HepG2 (cell line): ENCODE measurements at regions not wholly inside any gene's neighbourhood (a gene's known extent, or its start where the extent isn't known, plus 50 kb on each side); places are given as distances from the start of the nearest gene placed in this dataset.

Experiments used
- ATAC-seq: fragments of 200-7000 bp; cut with Tn5 transposase; 3 replicates; pipeline ENCODE4 v1.9.1; 2020; ENCODE audit warnings: mild to moderate bottlenecking, moderate library complexity
- BruUV-seq: library from RNA; stranded (reverse); fragments of 400-500 nt; replicated peaks from 2 replicates; lab custom pipeline; 2021; lab: Mats Ljungman, UMichigan
- CTCF ChIA-PET: fragments of 300-600 bp; formaldehyde crosslinking; extraction: SDS; loops from one replicate; lab custom pipeline; 2021; ENCODE audit warnings: low total read pairs, inconsistent platforms, low intra/inter-chr PET ratio; lab: Yijun Ruan, JAX
- POLR2A ChIA-PET: fragments of 350-600 bp; sonication (Branson Sonifier 250); formaldehyde crosslinking; loops from one replicate; lab custom pipeline; 2020; ENCODE audit warnings: antibody characterized with exemption, inconsistent platforms; lab: Yijun Ruan, JAX
- DNase-seq: peaks from one replicate; pipeline ENCODE4 v3.0.0-alpha.2; 2015; ENCODE audit warnings: low spot score
- FAIRE-seq: peaks from 3 replicates; lab custom pipeline; 2011; peaks lifted over from hg19 to GRCh38; lab: Jason Lieb, UNC
- H2AFZ ChIP-seq: one replicate; pipeline ENCODE4 v1.6.1; 2011; ENCODE audit warnings: low read length, inconsistent platforms
- H3K27ac ChIP-seq: fragments of 300-600 bp; 3 replicates; pipeline ENCODE4 v1.8.0; 2011; ENCODE audit warnings: mixed run types, mild to moderate bottlenecking, mixed read lengths, low read length, inconsistent platforms; ENCODE audit not compliant: insufficient read depth; ENCODE audit errors: extremely low read length
- H3K27me3 ChIP-seq, 2 experiments: fragments of 200-600 bp in 1 of 2; 2 replicates in 1 of 2; 3 replicates in 1 of 2; pipeline versions ENCODE4 v1.6.0 to v1.8.0; 2011; ENCODE audit warnings: low read length in 2 of 2, mild to moderate bottlenecking in 2 of 2, moderate library complexity in 2 of 2, inconsistent platforms in 1 of 2; ENCODE audit not compliant: insufficient read depth in 2 of 2, control insufficient read depth in 1 of 2
- H3K36me3 ChIP-seq, 2 experiments: fragments of 200-600 bp in 1 of 2; replicated peaks in 1 of 2; 2 replicates in 1 of 2; 3 replicates in 1 of 2; pipeline versions ENCODE4 v1.5.1 to v1.8.0; 2011; ENCODE audit warnings: low read length in 2 of 2, inconsistent platforms in 1 of 2; ENCODE audit not compliant: insufficient read depth in 2 of 2, control insufficient read depth in 1 of 2
- H3K4me1 ChIP-seq: 2 replicates; pipeline ENCODE4 v1.5.1; 2012; ENCODE audit warnings: low read length, inconsistent platforms; ENCODE audit not compliant: insufficient read depth
- H3K4me2 ChIP-seq: 2 replicates; pipeline ENCODE4 v1.6.0; 2011; ENCODE audit warnings: low read depth, low read length, inconsistent platforms
- H3K4me3 ChIP-seq, 3 experiments: fragments of 200-600 bp in 1 of 3; sonication (generic), shearing (Covaris generic) in 1 of 3; replicated peaks in 1 of 3; 2 replicates each; pipeline ENCODE4 v1.5.1; 2011 to 2016; ENCODE audit warnings: low read length in 3 of 3, inconsistent platforms in 2 of 3, low read depth in 2 of 3, mild to moderate bottlenecking in 2 of 3, control low read depth in 1 of 3, mixed read lengths in 1 of 3; ENCODE audit not compliant: insufficient read depth in 1 of 3
- H3K79me2 ChIP-seq: one replicate; pipeline ENCODE4 v1.6.1; 2011; ENCODE audit warnings: low read length, inconsistent platforms; ENCODE audit not compliant: insufficient read depth
- H3K9ac ChIP-seq: 2 replicates; pipeline ENCODE4 v1.6.0; 2011; ENCODE audit warnings: mild to moderate bottlenecking, low read depth, low read length, inconsistent platforms; ENCODE audit not compliant: insufficient read depth
- H3K9me3 ChIP-seq: 2 replicates; pipeline ENCODE4 v1.5.1; 2012; ENCODE audit warnings: mild to moderate bottlenecking, low read length
- H4K20me1 ChIP-seq: 2 replicates; pipeline ENCODE4 v1.6.0; 2011; ENCODE audit warnings: inconsistent platforms, mild to moderate bottlenecking, low read length, moderate library complexity; ENCODE audit not compliant: insufficient read depth
- ASH2L ChIP-seq: fragments of 300-600, 200-600 bp; sonication (generic); IDR thresholded peaks from 2 replicates; pipeline ENCODE4 v1.7.0; 2017; ENCODE audit warnings: low read depth, mild to moderate bottlenecking, moderate library complexity, mixed read lengths, low read length; ENCODE audit not compliant: insufficient read length
- JUN ChIP-seq: sonication (generic); formaldehyde crosslinking; IDR thresholded peaks from 2 replicates; pipeline ENCODE4 v1.4.0; 2020; ENCODE audit warnings: mild to moderate bottlenecking, missing genetic modification reagents
- MED1 ChIP-seq: sonication (generic); formaldehyde crosslinking; IDR thresholded peaks from 2 replicates; pipeline ENCODE4 v1.4.0; 2020; ENCODE audit warnings: missing genetic modification reagents
- MED8 ChIP-seq: sonication (generic); formaldehyde crosslinking; IDR thresholded peaks from 2 replicates; pipeline ENCODE4 v1.8.1; 2023; ENCODE audit warnings: mild to moderate bottlenecking, missing genetic modification reagents; ENCODE audit not compliant: insufficient replicate concordance
- MNT ChIP-seq: fragments of 450-650 bp; IDR thresholded peaks from 2 replicates; pipeline ENCODE4 v1.6.1; 2016
- NAIF1 ChIP-seq: sonication (generic); formaldehyde crosslinking; IDR thresholded peaks from 2 replicates; pipeline ENCODE4 v1.5.0; 2020; ENCODE audit warnings: mild to moderate bottlenecking, missing genetic modification reagents, borderline replicate concordance
- NCOR1 ChIP-seq: fragments of 200-600 bp; sonication (generic); IDR thresholded peaks from 2 replicates; pipeline ENCODE4 v1.7.0; 2017; ENCODE audit warnings: antibody characterized with exemption, low read length, borderline replicate concordance
- NR2F1 ChIP-seq, 2 experiments: fragments of 450-650 bp in 1 of 2; formaldehyde crosslinking in 1 of 2; IDR thresholded peaks; 2 replicates each; pipeline versions ENCODE4 v1.5.0 to v1.6.1; 2016 to 2020; ENCODE audit warnings: mild to moderate bottlenecking in 1 of 2, missing compliant biosample characterization in 1 of 2, missing genetic modification reagents in 1 of 2, moderate library complexity in 1 of 2
- PAWR ChIP-seq: sonication (generic); formaldehyde crosslinking; IDR thresholded peaks from 2 replicates; pipeline ENCODE4 v1.4.0; 2020; ENCODE audit warnings: missing genetic modification reagents, mild to moderate bottlenecking, borderline replicate concordance
- RBM22 ChIP-seq: fragments of 200-400 bp; formaldehyde crosslinking; optimal IDR thresholded peaks from 2 replicates; pipeline ENCODE3; 2017; ENCODE audit warnings: mild to moderate bottlenecking, low read length, moderate library complexity
- SETDB1 ChIP-seq: sonication (generic); formaldehyde crosslinking; IDR thresholded peaks from 2 replicates; pipeline ENCODE4 v1.5.1; 2020; ENCODE audit warnings: missing genetic modification reagents, mild to moderate bottlenecking, borderline replicate concordance
- THRA ChIP-seq: sonication (generic); formaldehyde crosslinking; IDR thresholded peaks from 2 replicates; pipeline ENCODE4 v1.4.0; 2020; ENCODE audit warnings: missing genetic modification reagents, borderline replicate concordance
- ZNF275 ChIP-seq: sonication (generic); formaldehyde crosslinking; IDR thresholded peaks from 2 replicates; pipeline ENCODE4 v1.8.0; 2022; ENCODE audit warnings: missing genetic modification reagents, mild to moderate bottlenecking, inconsistent platforms, borderline replicate concordance
- ZNF282 ChIP-seq: fragments of 450-650 bp; IDR thresholded peaks from 2 replicates; pipeline ENCODE4 v1.6.1; 2018; ENCODE audit not compliant: partially characterized antibody
- ZNF414 ChIP-seq: sonication (generic); formaldehyde crosslinking; IDR thresholded peaks from 2 replicates; pipeline ENCODE4 v1.5.0; 2020; ENCODE audit warnings: missing genetic modification reagents
- ZNF7 ChIP-seq: IDR thresholded peaks from 2 replicates; pipeline ENCODE4 v1.6.1; 2016; ENCODE audit warnings: missing biosample characterization, missing genetic modification reagents
- WGBS: methylation state at CpG from one replicate; pipeline ENCODE4 v1.1.6; 2017; ENCODE audit warnings: low lambda C conversion rate; 5-methylcytosine and 5-hydroxymethylcytosine counted together
- in situ Hi-C: cut with HindIII; loops from 2 replicates; pipeline ENCODE4 v1.10.0; 2017; ENCODE audit warnings: low pct_unique_long_range_greater_than_20kb; ENCODE audit not compliant: extremely low pct_ligation_motif_present
- intact Hi-C: fragments of 100-400 bp; cut with micrococcal nuclease; formaldehyde crosslinking; loops from one replicate; pipeline ENCODE4 v1.10.0; 2022; ENCODE audit not compliant: unreplicated experiment

GRCh38 chr6:3573670-3574069, 116.8 kb upstream of the SLC22A23 start:
- Histone ChIP-seq H3K79me2 (no peaks in the 10 kb centered on the region), H3K9ac (no peak overlapping the region), H3K9me3 (no peaks in the 10 kb centered on the region), H3K27ac (no peak overlapping the region), H3K4me3 (no peak overlapping the region), H3K36me3 (no peaks in the 10 kb centered on the region), H3K4me2 (no peak overlapping the region), H3K27me3 (peaks cover 3 to 59% of the 10 kb centered on the region in 2 experiments; a peak in 4 of 5 replicates), H3K4me1 (0 out of 2 replicates have a peak, but pooled peaks cover 4% of the 10 kb centered on the region), H4K20me1 (no peaks in the 10 kb centered on the region), H2AFZ (no peak overlapping the region)
- intact Hi-C loops (no loop called here), in situ Hi-C loops (no loop called here)
- ATAC-seq (no peak), DNase-seq (no peak), FAIRE-seq (no peak)
- no TSS peak for BruUV-seq
- 11% methylated on average over 3 of the region's 3 CpGs for WGBS
- CTCF ChIA-PET: no interaction called here
- POLR2A ChIA-PET: no interaction called here
- TF ChIP-seq MED8 (no peak), NR2F1 (CRISPR knock-in tag; IDR thresholded peaks at IDR 0.05) (no peak), MED1 (no peak), ZNF7 (CRISPR knock-in tag) (no peak), ZNF414 (CRISPR knock-in tag) (no peak), ZNF275 (no peak), PAWR (CRISPR knock-in tag) (no peak), SETDB1 (no peak), JUN (CRISPR knock-in tag) (no peak), MNT (peak; percentile 53), ASH2L (no peak), NAIF1 (no peak), THRA (CRISPR knock-in tag) (no peak), ZNF282 (peak; percentile 52), NCOR1 (no peak), RBM22 (no peak)
